GM12892 (cell line): ENCODE measurements at regions not wholly inside any gene's neighbourhood (a gene's known extent, or its start where the extent isn't known, plus 50 kb on each side); places are given as distances from the start of the nearest gene placed in this dataset.

Experiments used
- POLR2A ChIP-seq: IDR thresholded peaks from 2 replicates; pipeline ENCODE4 v1.6.1; 2011; ENCODE audit warnings: low read depth, low read length, control low read depth
- POLR2AphosphoS5 ChIP-seq: IDR thresholded peaks from 2 replicates; pipeline ENCODE4 v1.6.1; 2011; ENCODE audit warnings: low read depth, low read length, control low read depth
- TAF1 ChIP-seq: IDR thresholded peaks from 2 replicates; pipeline ENCODE4 v1.6.1; 2011; ENCODE audit warnings: low read depth, mild to moderate bottlenecking, control low read depth, low read length, borderline replicate concordance

DNA sequence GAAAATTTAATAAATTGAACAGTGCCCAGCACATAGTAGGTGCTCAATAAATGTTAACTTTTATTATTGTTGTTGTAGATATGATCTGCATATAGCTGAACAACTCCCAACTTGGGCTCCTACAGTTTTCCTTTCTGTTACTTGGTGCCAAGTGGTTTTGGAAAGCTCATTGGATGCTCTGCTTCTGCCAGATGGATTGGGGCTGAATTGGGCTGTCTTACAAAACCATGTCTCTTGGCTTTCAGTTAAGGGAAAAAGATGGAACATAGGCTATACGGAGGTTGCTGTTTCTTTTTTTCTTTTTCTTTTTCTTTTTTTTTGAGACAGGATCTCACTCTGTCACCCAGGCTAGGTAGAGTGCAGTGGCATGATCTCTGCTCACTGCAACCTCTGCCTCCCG lies 140.7 kb upstream of the PWP1 start:
- TF ChIP-seq POLR2A (no peak), POLR2AphosphoS5 (no peak), TAF1 (no peak)
